Heart left ventricle (tissue), 16 donors: ENCODE measurements at regions not wholly inside any gene's neighbourhood (a gene's known extent, or its start where the extent isn't known, plus 50 kb on each side); places are given as distances from the start of the nearest gene placed in this dataset.
A peak's percentile ranks its signal among the peaks of the same experiment; 100 is the strongest.

Experiments used
- ATAC-seq, 4 donors: fragments of 200-7000 bp; cut with Tn5 transposase; one replicate each; pipeline ENCODE4 v1.9.1; 2020 to 2022; ENCODE audit warnings: moderate library complexity in 4 of 4, mild to moderate bottlenecking in 3 of 4, moderate number of reproducible peaks in 1 of 4
- DNase-seq, 5 donors: peaks; one replicate each; pipeline ENCODE4 v3.0.0-alpha.2; 2020
- H3K27ac ChIP-seq, 12 donors: fragments of 200-600 bp; sonication (generic) in 4 of 12; one replicate each; pipeline versions ENCODE4 v1.5.0 to v1.8.0; 2016 to 2022; ENCODE audit warnings: mild to moderate bottlenecking in 2 of 12
- H3K27me3 ChIP-seq, 9 donors: fragments of 200-600 bp; sonication (generic) in 2 of 9; one replicate each; pipeline versions ENCODE4 v1.5.1 to v1.8.0; 2016 to 2022; ENCODE audit warnings: mild to moderate bottlenecking in 3 of 9
- H3K36me3 ChIP-seq, 9 donors: fragments of 200-600 bp; sonication (generic) in 2 of 9; one replicate each; pipeline versions ENCODE4 v1.5.0 to v1.8.0; 2018 to 2022; ENCODE audit warnings: mild to moderate bottlenecking in 2 of 9
- H3K4me1 ChIP-seq, 12 donors: fragments of 200-600 bp; sonication (generic) in 4 of 12; one replicate each; pipeline versions ENCODE4 v1.5.0 to v1.8.0; 2016 to 2022; ENCODE audit warnings: mild to moderate bottlenecking in 3 of 12
- H3K4me3 ChIP-seq, 12 donors: fragments of 200-600 bp; sonication (generic) in 4 of 12; one replicate each; pipeline versions ENCODE4 v1.5.0 to v1.8.0; 2017 to 2022; ENCODE audit warnings: mild to moderate bottlenecking in 9 of 12, moderate library complexity in 4 of 12
- H3K9me3 ChIP-seq, 12 donors: fragments of 200-600 bp; sonication (generic) in 4 of 12; one replicate each; pipeline versions ENCODE4 v1.5.0 to v1.8.0; 2016 to 2022; ENCODE audit warnings: mild to moderate bottlenecking in 1 of 12
- CTCF ChIP-seq, 12 donors: fragments of 200-600 bp; sonication (generic) in 4 of 12; IDR thresholded peaks; one replicate each; pipeline versions ENCODE4 v1.5.0 to v1.8.0; 2018 to 2022; ENCODE audit warnings: antibody characterized with exemption in 12 of 12, mild to moderate bottlenecking in 5 of 12
- POLR2A ChIP-seq, 2 donors: fragments of 450-650 bp; IDR thresholded peaks; one replicate each; pipeline ENCODE4 v1.6.1; 2017; ENCODE audit warnings: antibody characterized with exemption in 2 of 2, mild to moderate bottlenecking in 2 of 2, moderate library complexity in 2 of 2
- WGBS, 4 donors: extraction: QIAGEN DNeasy Blood & Tissue Kit in 2 of 4; methylation state at CpG; one replicate each; pipeline versions ENCODE4 v1.1.5 to v1.1.7; 2013 to 2018; 5-methylcytosine and 5-hydroxymethylcytosine counted together
- intact Hi-C, 10 donors: fragments of 100-400 bp; cut with DNase I; formaldehyde crosslinking; loops; one replicate each; pipeline versions ENCODE4 v1.11.1 to v1.14.2; 2022
- donor health status: ischemic (EF 13 %, LVEDD 7.1; RV severe dilation, severe dysfunction).
- donor health status: healthy with polysubstance abuse.
- donor health status: DM: no; HTN: yes; CAD: no.
- donor health status: DM: no; HTN: no; CAD: no.
- donor health status: ischemic (EF 25% LVEDD 6.9; RV normal size, moderate dysfunction).
- donor health status: ischemic (EF 25% LVEDD 5.7; RV mildly dilated, moderate dysfunction).
- donor health status: healthy.
- donor health status: DM: yes; HTN: yes; CAD: no.
- donor health status: ischemic (EF 35%, LVEDD 5.7; RV mildly dilated, moderate dysfunction).
- donor health status: nonischemic (EF 11% LVEDD 7.7; RV severe dilation, severe dysfunction).
- donor health status: DM: yes; HTN: yes; CAD: no.
- donor health status: PGD.
- donor health status: ischemic (EF 29% LVEDD 5.4; RV normal size, mild dysfunction).
- donor health status: nonischemic (EF 23%, LVEDD 6.1; RV moderate dilation, normal function).

DNA sequence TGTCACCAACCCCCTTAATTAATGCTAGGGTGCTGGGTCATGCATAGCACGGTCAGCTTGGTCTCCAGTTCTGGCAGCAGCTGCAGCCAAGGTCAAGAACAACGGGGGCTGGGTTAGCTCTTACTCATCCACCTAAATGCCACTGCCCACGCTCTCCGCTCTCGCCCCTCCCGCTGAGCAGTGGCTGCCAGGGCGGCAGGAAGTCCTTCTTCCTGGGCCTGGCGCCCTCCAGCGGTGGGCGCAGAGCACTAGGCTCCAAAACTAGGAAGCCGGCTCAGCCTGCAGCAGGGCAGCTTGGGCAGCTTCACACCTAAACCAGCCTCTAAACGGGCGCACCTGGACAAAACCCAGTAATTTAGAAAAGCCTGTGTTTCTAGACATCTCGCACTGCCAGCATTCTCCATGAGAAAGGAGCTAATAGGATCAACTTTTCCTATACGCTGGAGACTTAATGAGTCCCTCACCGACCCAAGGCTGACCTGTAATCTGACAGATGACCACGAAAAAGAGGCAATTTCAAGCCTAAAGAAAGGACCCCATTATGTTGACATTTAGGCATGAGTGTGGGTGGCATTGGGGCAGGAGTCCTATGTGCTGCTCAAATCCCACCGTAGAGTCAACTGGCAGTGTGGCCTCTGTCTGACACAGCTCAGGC, 78.4 kb upstream of the LRRN2 start:
- Histone ChIP-seq H3K4me1 (peaks cover 0 to 13% (median 7%) of the 10 kb centered on the region in 12 donors), H3K27me3 (peaks cover 0 to 39% (median 17%) of the 10 kb centered on the region in 9 donors), H3K4me3 (no peak overlapping the region), H3K27ac (no peak overlapping the region), H3K36me3 (no peaks in the 10 kb centered on the region), H3K9me3 (peaks cover 0 to 11% (median 0%) of the 10 kb centered on the region in 12 donors)
- 15 to 27% (median 16%) methylated on average over 12 to 18 of the region's 18 CpGs for WGBS, 4 donors
- peak; percentile 86 to 97 (median 93) for ATAC-seq
- TF ChIP-seq POLR2A (IDR thresholded peaks at IDR 0.05) (no peak), CTCF (IDR thresholded peaks at IDR 0.05) (peak; percentile 63 to 88 (median 76))
- intact Hi-C loops: loop anchor here in 9 of 10 donors (1.0 to 5.0 kb wide), 5 partner anchors 79 to 199 kb away; partner anchors contain the start of gene LRRN2 (in 1 of the 9)
- peak; percentile 55 to 87 (median 73) for DNase-seq

- no peaks in the 10 kb centered on the region for H3K9me3 ChIP-seq
- H3K27me3 ChIP-seq: peaks cover 0 to 81% (median 32%) of the 10 kb centered on the region in 9 donors
- no peaks in the 10 kb centered on the region for H3K4me1 ChIP-seq
- ATAC-seq (no peak), DNase-seq (no peak)
- H3K27ac ChIP-seq: no peak overlapping the region
- intact Hi-C loops: no loop called here
- 65 to 79% (median 76%) methylated on average over 2 of the region's 2 CpGs for WGBS, 4 donors
- TF ChIP-seq POLR2A (IDR thresholded peaks at IDR 0.05) (no peak), CTCF (IDR thresholded peaks at IDR 0.05) (no peak)
- no peak overlapping the region for H3K4me3 ChIP-seq
- H3K36me3 ChIP-seq: no peaks in the 10 kb centered on the region
Observed at GRCh38 chr1:204769997-204770396, 84.5 kb upstream of the LRRN2 start.

- intact Hi-C loops: no loop called here
- H3K4me1 ChIP-seq: no peaks in the 10 kb centered on the region
- no peak for ATAC-seq
- H3K9me3 ChIP-seq: no peaks in the 10 kb centered on the region
- H3K36me3 ChIP-seq: no peaks in the 10 kb centered on the region
- peaks cover 0 to 80% (median 37%) of the 10 kb centered on the region in 9 donors for H3K27me3 ChIP-seq
- no peak overlapping the region for H3K27ac ChIP-seq
- TF ChIP-seq POLR2A (IDR thresholded peaks at IDR 0.05): no peak
- DNase-seq: no peak
- H3K4me3 ChIP-seq: no peak overlapping the region
- WGBS, 4 donors: 88 to 92% (median 91%) methylated on average over 7 of the region's 7 CpGs
Observed at GRCh38 chr1:204771358-204771757, 85.8 kb upstream of the LRRN2 start.

DNA sequence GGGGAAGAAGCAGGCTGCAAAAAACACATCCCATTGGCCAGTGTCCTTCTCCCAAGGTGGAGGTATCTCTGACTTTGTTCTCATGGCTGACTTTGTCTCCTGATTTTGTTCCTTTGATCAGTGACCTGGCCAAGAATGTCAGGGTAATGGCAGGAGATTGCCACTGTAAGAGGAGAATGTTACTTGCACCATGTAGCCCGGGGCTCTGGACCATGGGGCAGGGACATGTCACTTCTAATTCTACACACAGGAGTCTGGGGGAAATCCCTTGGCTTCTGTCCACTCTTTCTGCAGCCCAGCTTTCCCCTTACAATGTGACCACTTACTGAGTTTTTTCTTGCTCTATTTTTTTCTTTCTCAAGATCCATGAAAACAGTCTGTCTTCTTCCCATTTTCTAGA, 87.7 kb upstream of the LRRN2 start:
- DNase-seq (no peak), ATAC-seq (no peak)
- WGBS, 4 donors: 50 to 74% (median 59%) methylated on average over 1 of the region's 1 CpG
- H3K9me3 ChIP-seq: no peaks in the 10 kb centered on the region
- no peaks in the 10 kb centered on the region for H3K4me1 ChIP-seq
- no peak overlapping the region for H3K27ac ChIP-seq
- intact Hi-C loops: no loop called here
- no peak overlapping the region for H3K4me3 ChIP-seq
- no peaks in the 10 kb centered on the region for H3K36me3 ChIP-seq
- peaks cover 0 to 64% (median 24%) of the 10 kb centered on the region in 9 donors for H3K27me3 ChIP-seq
- TF ChIP-seq POLR2A (IDR thresholded peaks at IDR 0.05) (no peak), CTCF (IDR thresholded peaks at IDR 0.05) (no peak)

DNA sequence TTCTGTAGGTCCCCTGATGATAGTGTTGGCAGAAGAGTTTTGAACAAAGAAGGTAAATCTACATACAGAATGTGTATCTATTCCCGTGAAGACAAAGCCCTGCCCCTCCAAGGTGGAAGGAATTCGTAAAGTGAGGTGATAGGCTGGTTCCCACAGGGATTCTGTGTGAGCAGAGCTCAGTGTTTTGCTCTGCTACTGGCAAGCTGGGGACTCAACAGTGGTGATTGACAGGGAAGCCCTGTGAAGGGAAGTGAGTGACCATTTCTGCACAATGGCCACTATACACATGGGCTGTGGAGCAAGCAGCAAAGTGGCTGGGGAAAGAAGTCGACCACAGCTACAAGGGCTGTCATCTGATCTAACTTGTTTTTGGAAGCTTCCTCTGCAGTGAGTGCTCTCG, 90.0 kb upstream of the LRRN2 start:
- H3K27me3 ChIP-seq: peaks cover 0 to 43% (median 16%) of the 10 kb centered on the region in 9 donors
- WGBS, 4 donors: 52 to 65% (median 59%) methylated on average over 4 of the region's 4 CpGs

More for the DNA sequence above, 90.0 kb upstream of the LRRN2 start:
- no peak for DNase-seq
- TF ChIP-seq CTCF (IDR thresholded peaks at IDR 0.05) (no peak), POLR2A (IDR thresholded peaks at IDR 0.05) (no peak)
- no peak overlapping the region for H3K27ac ChIP-seq
- H3K4me1 ChIP-seq: no peaks in the 10 kb centered on the region
- no peaks in the 10 kb centered on the region for H3K36me3 ChIP-seq
- intact Hi-C loops: no loop called here
- no peaks in the 10 kb centered on the region for H3K9me3 ChIP-seq
- no peak for ATAC-seq
- H3K4me3 ChIP-seq: no peak overlapping the region
